ENCODE measurements at regions not wholly inside any gene's neighbourhood (a gene's known extent, or its start where the extent isn't known, plus 50 kb on each side); places are given as distances from the start of the nearest gene placed in this dataset.

- Histone ChIP-seq H3K4me3 (no peak overlapping the region), H3K27me3 (no peaks in the 10 kb centered on the region), H3K27ac (no peak overlapping the region), H3K36me3 (no peaks in the 10 kb centered on the region), H3K4me1 (no peaks in the 10 kb centered on the region), H3K9me3 (no peaks in the 10 kb centered on the region)
- DNase-seq (no peak), ATAC-seq (no peak)
- no peak for TF ChIP-seq CTCF (IDR thresholded peaks at IDR 0.05)
- intact Hi-C loops (cut with DNase I), result no loop called here
These were observed 99.1 kb upstream of the CAMK1G start for GRCh38 chr1:209484429-209484828.

GRCh38 chr1:209485167-209485566 lies 98.3 kb upstream of the CAMK1G start:
- intact Hi-C loops (cut with DNase I), result no loop called here
- WGBS, 2 donors, result 56 to 64% methylated on average over 2 of the region's 2 CpGs
- peak; percentile 25 to 44 for DNase-seq
- peak in 5 of 8 donors; percentile 29 to 56 (median 52) for ATAC-seq
- Histone ChIP-seq H3K36me3 (no peaks in the 10 kb centered on the region), H3K4me1 (no peaks in the 10 kb centered on the region), H3K4me3 (no peak overlapping the region), H3K27ac (no peak overlapping the region), H3K9me3 (no peaks in the 10 kb centered on the region), H3K27me3 (no peaks in the 10 kb centered on the region)
- TF ChIP-seq CTCF (IDR thresholded peaks at IDR 0.05), result no peak

GRCh38 chr1:209485751-209486150 lies 97.8 kb upstream of the CAMK1G start:
- Histone ChIP-seq H3K27me3 (no peaks in the 10 kb centered on the region), H3K9me3 (no peaks in the 10 kb centered on the region), H3K4me3 (no peak overlapping the region), H3K4me1 (no peaks in the 10 kb centered on the region), H3K27ac (no peak overlapping the region), H3K36me3 (no peaks in the 10 kb centered on the region)
- DNase-seq, result no peak
- ATAC-seq, result no peak
- intact Hi-C loops (cut with DNase I), result no loop called here
- TF ChIP-seq CTCF (IDR thresholded peaks at IDR 0.05), result no peak
- WGBS, 2 donors, result 59 to 78% methylated on average over 3 of the region's 3 CpGs

GRCh38 chr1:209486861-209487593 lies 96.5 kb upstream of the CAMK1G start:
- Histone ChIP-seq H3K4me3 (no peak overlapping the region), H3K4me1 (no peaks in the 10 kb centered on the region), H3K9me3 (no peaks in the 10 kb centered on the region), H3K27me3 (no peaks in the 10 kb centered on the region), H3K27ac (no peak overlapping the region), H3K36me3 (no peaks in the 10 kb centered on the region)
- 83 to 94% methylated on average over 1 of the region's 1 CpG for WGBS, 2 donors
- intact Hi-C loops (cut with DNase I), result no loop called here
- TF ChIP-seq CTCF (IDR thresholded peaks at IDR 0.05), result no peak
- no peak for ATAC-seq
- no peak for DNase-seq

Measured in heart right ventricle (tissue), 16 donors.